ENCODE measurements at regions not wholly inside any gene's neighbourhood (a gene's known extent, or its start where the extent isn't known, plus 50 kb on each side); places are given as distances from the start of the nearest gene placed in this dataset.

GRCh38 chr20:7313047-7313446 is 545.6 kb downstream of the BMP2 start:
- Histone ChIP-seq H3K27ac (no peak overlapping the region), H3K4me1 (no peaks in the 10 kb centered on the region), H3K27me3 (no peaks in the 10 kb centered on the region), H3K36me3 (no peaks in the 10 kb centered on the region), H3K4me3 (no peak overlapping the region), H3K9me3 (no peaks in the 10 kb centered on the region)
- DNase-seq, result no peak
- TF ChIP-seq POLR2A (IDR thresholded peaks at IDR 0.05) (no peak), EP300 (IDR thresholded peaks at IDR 0.05) (no peak), POLR2AphosphoS5 (IDR thresholded peaks at IDR 0.05) (no peak)
- TF ChIP-seq, protein P1, sequence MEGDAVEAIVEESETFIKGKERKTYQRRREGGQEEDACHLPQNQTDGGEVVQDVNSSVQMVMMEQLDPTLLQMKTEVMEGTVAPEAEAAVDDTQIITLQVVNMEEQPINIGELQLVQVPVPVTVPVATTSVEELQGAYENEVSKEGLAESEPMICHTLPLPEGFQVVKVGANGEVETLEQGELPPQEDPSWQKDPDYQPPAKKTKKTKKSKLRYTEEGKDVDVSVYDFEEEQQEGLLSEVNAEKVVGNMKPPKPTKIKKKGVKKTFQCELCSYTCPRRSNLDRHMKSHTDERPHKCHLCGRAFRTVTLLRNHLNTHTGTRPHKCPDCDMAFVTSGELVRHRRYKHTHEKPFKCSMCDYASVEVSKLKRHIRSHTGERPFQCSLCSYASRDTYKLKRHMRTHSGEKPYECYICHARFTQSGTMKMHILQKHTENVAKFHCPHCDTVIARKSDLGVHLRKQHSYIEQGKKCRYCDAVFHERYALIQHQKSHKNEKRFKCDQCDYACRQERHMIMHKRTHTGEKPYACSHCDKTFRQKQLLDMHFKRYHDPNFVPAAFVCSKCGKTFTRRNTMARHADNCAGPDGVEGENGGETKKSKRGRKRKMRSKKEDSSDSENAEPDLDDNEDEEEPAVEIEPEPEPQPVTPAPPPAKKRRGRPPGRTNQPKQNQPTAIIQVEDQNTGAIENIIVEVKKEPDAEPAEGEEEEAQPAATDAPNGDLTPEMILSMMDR (IDR thresholded peaks at IDR 0.05), result no peak
- intact Hi-C loops (cut with DNase I), result no loop called here
- 69 to 82% methylated on average over 2 of the region's 2 CpGs for WGBS, 2 donors

- Histone ChIP-seq H3K4me3 (no peak overlapping the region), H3K27ac (no peak overlapping the region), H3K36me3 (no peaks in the 10 kb centered on the region), H3K9me3 (no peaks in the 10 kb centered on the region), H3K4me1 (no peaks in the 10 kb centered on the region), H3K27me3 (no peaks in the 10 kb centered on the region)
- WGBS, 2 donors, result 66 to 74% methylated on average over 5 of the region's 5 CpGs
- intact Hi-C loops (cut with DNase I), result no loop called here
- no peak for DNase-seq
- TF ChIP-seq EP300 (IDR thresholded peaks at IDR 0.05) (no peak), POLR2A (IDR thresholded peaks at IDR 0.05) (no peak), POLR2AphosphoS5 (IDR thresholded peaks at IDR 0.05) (no peak)
- TF ChIP-seq, protein P1 (IDR thresholded peaks at IDR 0.05), result no peak
Observed at GRCh38 chr20:7323957-7324356, 556.5 kb downstream of the BMP2 start.

DNA sequence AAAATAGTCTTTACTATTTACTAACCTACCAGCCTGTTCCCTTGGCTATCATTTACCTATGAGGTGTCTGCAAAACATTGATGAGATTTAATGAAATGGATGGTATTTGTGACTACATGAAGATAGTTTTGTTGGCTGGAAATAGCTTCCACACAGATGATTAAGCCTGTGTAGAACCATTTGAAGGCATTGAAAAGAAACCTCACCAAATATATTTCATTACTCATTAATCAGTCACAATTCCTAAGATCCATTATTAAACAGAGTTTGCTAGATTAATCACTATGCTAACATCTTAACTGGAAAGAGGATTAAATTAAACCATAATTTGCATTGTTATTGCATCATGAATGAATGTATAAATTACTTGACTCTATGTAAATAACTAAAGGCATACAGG is 560.3 kb downstream of the BMP2 start:
- Histone ChIP-seq H3K27ac (no peak overlapping the region), H3K9me3 (no peaks in the 10 kb centered on the region)

DNA sequence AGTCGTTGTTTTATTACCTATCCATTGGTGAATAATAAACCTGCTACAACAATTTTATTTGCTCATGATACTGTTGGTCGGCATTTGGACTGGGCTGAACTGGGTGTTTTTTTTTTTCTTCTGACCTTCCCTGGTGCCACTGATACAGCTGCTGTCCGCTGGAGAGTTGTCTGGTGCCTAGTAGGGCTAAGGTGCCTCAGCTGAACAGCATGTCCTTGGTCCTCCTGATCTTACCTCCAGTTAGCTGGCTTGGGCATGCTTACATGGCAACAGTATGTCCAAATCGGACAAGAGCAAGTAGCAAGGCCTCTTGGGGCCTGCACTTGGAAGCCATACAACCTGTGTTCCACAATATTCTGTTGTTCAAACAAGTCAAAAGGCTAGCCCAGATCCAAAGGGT is 563.4 kb downstream of the BMP2 start:
- Histone ChIP-seq H3K4me3 (no peak overlapping the region), H3K27me3 (no peaks in the 10 kb centered on the region), H3K4me1 (no peaks in the 10 kb centered on the region), H3K9me3 (no peaks in the 10 kb centered on the region), H3K36me3 (no peaks in the 10 kb centered on the region), H3K27ac (no peak overlapping the region)
- intact Hi-C loops (cut with DNase I), result no loop called here
- no peak for DNase-seq
- TF ChIP-seq, protein P1 (IDR thresholded peaks at IDR 0.05), result no peak
- TF ChIP-seq POLR2A (IDR thresholded peaks at IDR 0.05) (no peak), POLR2AphosphoS5 (IDR thresholded peaks at IDR 0.05) (no peak), EP300 (IDR thresholded peaks at IDR 0.05) (no peak)
- 43 to 70% methylated on average over 4 of the region's 4 CpGs for WGBS, 2 donors

More for the DNA sequence above, 560.3 kb downstream of the BMP2 start:
- DNase-seq, result no peak
- no peak for TF ChIP-seq POLR2AphosphoS5 (IDR thresholded peaks at IDR 0.05)
- no peaks in the 10 kb centered on the region for H3K36me3 ChIP-seq
- H3K27me3 ChIP-seq, result no peaks in the 10 kb centered on the region
- no peaks in the 10 kb centered on the region for H3K4me1 ChIP-seq
- intact Hi-C loops (cut with DNase I), result no loop called here
- no peak overlapping the region for H3K4me3 ChIP-seq

- Histone ChIP-seq H3K4me3 (no peak overlapping the region), H3K27me3 (no peaks in the 10 kb centered on the region), H3K27ac (no peak overlapping the region), H3K4me1 (no peaks in the 10 kb centered on the region), H3K36me3 (no peaks in the 10 kb centered on the region), H3K9me3 (no peaks in the 10 kb centered on the region)
- 8 to 59% methylated on average over 1 of the region's 1 CpG for WGBS, 2 donors
- no peak for DNase-seq
- TF ChIP-seq POLR2AphosphoS5 (IDR thresholded peaks at IDR 0.05) (no peak), EP300 (IDR thresholded peaks at IDR 0.05) (no peak), POLR2A (IDR thresholded peaks at IDR 0.05) (no peak)
- TF ChIP-seq, protein P1 (IDR thresholded peaks at IDR 0.05), result no peak
- intact Hi-C loops (cut with DNase I), result no loop called here
Observed at GRCh38 chr20:7332169-7332568, 564.7 kb downstream of the BMP2 start.

Data from sigmoid colon (tissue), 6 donors.